HEK293 (cell line): ENCODE measurements at regions not wholly inside any gene's neighbourhood (a gene's known extent, or its start where the extent isn't known, plus 50 kb on each side); places are given as distances from the start of the nearest gene placed in this dataset.

Source experiments
- CTCF ChIA-PET: fragments of 350-600 bp; formaldehyde crosslinking; extraction: SDS; loops from one replicate; lab custom pipeline; 2021; ENCODE audit warnings: antibody characterized with exemption; lab: Yijun Ruan, JAX
- POLR2A ChIA-PET: fragments of 300-600 bp; formaldehyde crosslinking; extraction: SDS; loops from one replicate; lab custom pipeline; 2020; ENCODE audit warnings: antibody characterized with exemption, inconsistent platforms; lab: Yijun Ruan, JAX
- H3K27ac ChIP-seq: fragments of 200-500 bp; sonication (Bioruptor generic); 2 replicates; pipeline ENCODE4 v1.5.1; 2014; ENCODE audit warnings: low read depth, low read length, control low read depth, inconsistent platforms; ENCODE audit errors: extremely low read depth
- H3K36me3 ChIP-seq, 2 experiments: fragments of 200-500 bp in 1 of 2; sonication (Bioruptor generic) in 1 of 2; 1 replicate in 1 of 2; 2 replicates in 1 of 2; pipeline ENCODE4 v1.5.1; 2014 to 2017; ENCODE audit warnings: inconsistent platforms in 2 of 2, low read length in 2 of 2; ENCODE audit not compliant: control insufficient read depth in 2 of 2, insufficient read depth in 1 of 2
- H3K4me1 ChIP-seq: fragments of 200-500 bp; sonication (Bioruptor generic); 2 replicates; pipeline ENCODE4 v1.5.1; 2014; ENCODE audit warnings: mild to moderate bottlenecking, low read length, inconsistent platforms; ENCODE audit not compliant: control insufficient read depth, insufficient read depth
- H3K4me3 ChIP-seq: 2 replicates; pipeline ENCODE4 v1.5.1; 2011; ENCODE audit warnings: low read depth, mild to moderate bottlenecking, control low read depth, low read length, moderate library complexity
- H3K9me3 ChIP-seq: fragments of 200-500 bp; sonication (Bioruptor generic); 2 replicates; pipeline ENCODE4 v1.5.1; 2014; ENCODE audit warnings: low read depth, low read length, inconsistent platforms; ENCODE audit not compliant: control insufficient read depth, insufficient read depth
- GFI1B ChIP-seq: fragments of 450-650 bp; formaldehyde crosslinking; IDR thresholded peaks from 2 replicates; pipeline ENCODE4 v1.5.1; 2016; ENCODE audit warnings: missing biosample characterization, missing genetic modification characterization
- GLI2 ChIP-seq: fragments of 450-650 bp; formaldehyde crosslinking; IDR thresholded peaks from 2 replicates; pipeline ENCODE4; 2017; ENCODE audit warnings: missing biosample characterization, missing genetic modification characterization, low read depth, borderline replicate concordance
- HOXC10 ChIP-seq: sonication (generic); formaldehyde crosslinking; IDR thresholded peaks from 2 replicates; pipeline ENCODE4 v1.8.1; 2023; ENCODE audit warnings: mild to moderate bottlenecking, missing genetic modification reagents
- HOXD13 ChIP-seq: sonication (generic); formaldehyde crosslinking; IDR thresholded peaks from 2 replicates; pipeline ENCODE4 v1.8.0; 2022; ENCODE audit warnings: missing genetic modification reagents, borderline replicate concordance
- SETDB1 ChIP-seq: IDR thresholded peaks from one replicate; pipeline ENCODE4 v1.6.1; 2017; ENCODE audit warnings: mild to moderate bottlenecking, low read length, moderate library complexity, mixed read lengths; ENCODE audit not compliant: insufficient read length
- TRIM28 ChIP-seq: IDR thresholded peaks from 2 replicates; pipeline ENCODE4 v1.6.1; 2011; ENCODE audit warnings: low read length, control low read depth, borderline replicate concordance
- WT1 ChIP-seq: fragments of 450-650 bp; formaldehyde crosslinking; IDR thresholded peaks from 2 replicates; pipeline ENCODE4 v1.5.1; 2016; ENCODE audit warnings: missing biosample characterization, missing genetic modification characterization
- ZBTB1 ChIP-seq: fragments of 450-650 bp; formaldehyde crosslinking; IDR thresholded peaks from 2 replicates; pipeline ENCODE4 v1.5.1; 2016; ENCODE audit warnings: missing biosample characterization, missing genetic modification characterization
- ZNF121 ChIP-seq: fragments of 450-650 bp; formaldehyde crosslinking; IDR thresholded peaks from 2 replicates; pipeline ENCODE4 v1.5.1; 2016; ENCODE audit warnings: missing biosample characterization, missing genetic modification characterization
- ZNF132 ChIP-seq: fragments of 450-650 bp; formaldehyde crosslinking; IDR thresholded peaks from 2 replicates; pipeline ENCODE4 v1.5.1; 2017; ENCODE audit warnings: missing biosample characterization, missing genetic modification characterization, borderline replicate concordance
- ZNF140 ChIP-seq: fragments of 450-650 bp; formaldehyde crosslinking; IDR thresholded peaks from 2 replicates; pipeline ENCODE4 v1.5.1; 2016; ENCODE audit warnings: missing biosample characterization, missing genetic modification characterization
- ZNF146 ChIP-seq: fragments of 450-650 bp; formaldehyde crosslinking; IDR thresholded peaks from 2 replicates; pipeline ENCODE4 v1.5.1; 2016; ENCODE audit warnings: missing biosample characterization, missing genetic modification characterization
- ZNF157 ChIP-seq: fragments of 450-650 bp; formaldehyde crosslinking; IDR thresholded peaks from 2 replicates; pipeline ENCODE4 v1.5.1; 2016; ENCODE audit warnings: missing biosample characterization, missing genetic modification characterization
- ZNF211 ChIP-seq: fragments of 450-650 bp; formaldehyde crosslinking; IDR thresholded peaks from 2 replicates; pipeline ENCODE4 v1.5.1; 2016; ENCODE audit warnings: low read depth, missing biosample characterization, missing genetic modification characterization
- ZNF221 ChIP-seq: fragments of 450-650 bp; formaldehyde crosslinking; IDR thresholded peaks from 2 replicates; pipeline ENCODE4 v1.5.1; 2017; ENCODE audit warnings: missing biosample characterization, missing genetic modification characterization, borderline replicate concordance
- ZNF239 ChIP-seq: fragments of 450-650 bp; formaldehyde crosslinking; IDR thresholded peaks from 2 replicates; pipeline ENCODE4 v1.5.1; 2016; ENCODE audit warnings: missing biosample characterization, missing genetic modification characterization
- ZNF248 ChIP-seq: fragments of 450-650 bp; formaldehyde crosslinking; IDR thresholded peaks from 2 replicates; pipeline ENCODE4 v1.5.1; 2017; ENCODE audit warnings: missing biosample characterization, missing genetic modification characterization
- ZNF324 ChIP-seq: fragments of 450-650 bp; formaldehyde crosslinking; IDR thresholded peaks from 2 replicates; pipeline ENCODE4 v1.5.1; 2016; ENCODE audit warnings: missing biosample characterization, missing genetic modification characterization
- ZNF335 ChIP-seq: fragments of 450-650 bp; formaldehyde crosslinking; conservative IDR thresholded peaks from 2 replicates; pipeline ENCODE4 v1.5.1; 2016; ENCODE audit warnings: missing biosample characterization, missing genetic modification characterization
- ZNF391 ChIP-seq: fragments of 450-650 bp; formaldehyde crosslinking; IDR thresholded peaks from 2 replicates; pipeline ENCODE4 v1.5.1; 2016; ENCODE audit warnings: low read depth, missing biosample characterization, missing genetic modification characterization, borderline replicate concordance
- ZNF48 ChIP-seq: fragments of 450-650 bp; formaldehyde crosslinking; IDR thresholded peaks from 2 replicates; pipeline ENCODE4 v1.5.1; 2016; ENCODE audit warnings: missing biosample characterization, missing genetic modification characterization
- ZNF501 ChIP-seq: fragments of 450-650 bp; formaldehyde crosslinking; IDR thresholded peaks from 2 replicates; pipeline ENCODE4 v1.5.1; 2016; ENCODE audit warnings: missing biosample characterization, missing genetic modification characterization
- ZNF521 ChIP-seq: fragments of 450-650 bp; formaldehyde crosslinking; IDR thresholded peaks from 2 replicates; pipeline ENCODE4 v1.5.1; 2017; ENCODE audit warnings: missing biosample characterization, mild to moderate bottlenecking, missing genetic modification characterization
- ZNF544 ChIP-seq: fragments of 450-650 bp; formaldehyde crosslinking; IDR thresholded peaks from 2 replicates; pipeline ENCODE4 v1.5.0; 2017; ENCODE audit warnings: missing biosample characterization, missing genetic modification characterization
- ZNF585B ChIP-seq: fragments of 450-650 bp; formaldehyde crosslinking; IDR thresholded peaks from 2 replicates; pipeline ENCODE4 v1.5.1; 2016; ENCODE audit warnings: missing biosample characterization, missing genetic modification characterization
- ZNF596 ChIP-seq: fragments of 450-650 bp; IDR thresholded peaks from 2 replicates; pipeline ENCODE4 v1.5.0; 2018; ENCODE audit warnings: missing biosample characterization, mild to moderate bottlenecking, missing genetic modification characterization, moderate library complexity
- ZNF670 ChIP-seq: fragments of 450-650 bp; formaldehyde crosslinking; IDR thresholded peaks from 2 replicates; pipeline ENCODE4 v1.5.1; 2016; ENCODE audit warnings: missing biosample characterization, missing genetic modification characterization, low read depth
- ZXDB ChIP-seq: fragments of 450-650 bp; formaldehyde crosslinking; IDR thresholded peaks from 2 replicates; pipeline ENCODE4 v1.5.1; 2016; ENCODE audit warnings: missing biosample characterization, missing genetic modification characterization
- TF ChIP-seq, protein P1 (sequence below): fragments of 450-650 bp; formaldehyde crosslinking; IDR thresholded peaks from 2 replicates; pipeline ENCODE4 v1.5.1; 2016; ENCODE audit warnings: missing biosample characterization, missing genetic modification characterization
- TF ChIP-seq, protein P2 (sequence below): fragments of 450-650 bp; formaldehyde crosslinking; IDR thresholded peaks from 2 replicates; pipeline ENCODE4 v1.5.1; 2017; ENCODE audit warnings: missing biosample characterization, missing genetic modification characterization
- TF ChIP-seq, protein P3 (sequence below): fragments of 450-650 bp; formaldehyde crosslinking; IDR thresholded peaks from 2 replicates; pipeline ENCODE4 v1.5.1; 2016; ENCODE audit warnings: missing biosample characterization, missing genetic modification characterization
- TF ChIP-seq, protein P4 (sequence below): fragments of 450-650 bp; formaldehyde crosslinking; IDR thresholded peaks from 2 replicates; pipeline ENCODE4 v1.5.1; 2017; ENCODE audit warnings: missing biosample characterization, missing genetic modification characterization
- TF ChIP-seq, protein P5 (sequence below): fragments of 450-650 bp; IDR thresholded peaks from 2 replicates; pipeline ENCODE4 v1.5.1; 2018; ENCODE audit warnings: missing biosample characterization, missing genetic modification characterization

DNA sequence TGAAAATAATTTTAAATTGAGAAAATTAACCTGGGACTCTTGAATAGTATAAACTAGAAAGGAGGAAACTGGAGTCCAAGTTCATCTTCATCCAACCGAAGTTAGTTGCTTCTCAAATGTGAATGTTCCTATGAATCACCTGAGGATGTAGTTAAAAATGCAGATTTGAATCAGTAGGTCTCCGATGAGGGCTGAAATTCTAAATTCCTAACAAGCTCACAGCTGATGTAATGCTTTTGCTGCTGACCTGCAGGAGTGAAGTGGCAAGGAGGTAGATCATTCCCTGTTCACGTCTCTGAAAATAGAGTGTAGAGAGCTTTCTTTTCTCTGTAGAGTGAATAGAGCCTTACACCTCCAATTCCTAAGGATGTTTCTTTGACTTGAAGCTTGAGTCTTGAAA is 685.5 kb downstream of the CPS1 start (continued):
- TF ChIP-seq, protein P1, sequence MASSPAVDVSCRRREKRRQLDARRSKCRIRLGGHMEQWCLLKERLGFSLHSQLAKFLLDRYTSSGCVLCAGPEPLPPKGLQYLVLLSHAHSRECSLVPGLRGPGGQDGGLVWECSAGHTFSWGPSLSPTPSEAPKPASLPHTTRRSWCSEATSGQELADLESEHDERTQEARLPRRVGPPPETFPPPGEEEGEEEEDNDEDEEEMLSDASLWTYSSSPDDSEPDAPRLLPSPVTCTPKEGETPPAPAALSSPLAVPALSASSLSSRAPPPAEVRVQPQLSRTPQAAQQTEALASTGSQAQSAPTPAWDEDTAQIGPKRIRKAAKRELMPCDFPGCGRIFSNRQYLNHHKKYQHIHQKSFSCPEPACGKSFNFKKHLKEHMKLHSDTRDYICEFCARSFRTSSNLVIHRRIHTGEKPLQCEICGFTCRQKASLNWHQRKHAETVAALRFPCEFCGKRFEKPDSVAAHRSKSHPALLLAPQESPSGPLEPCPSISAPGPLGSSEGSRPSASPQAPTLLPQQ (tag by site-specific recombination): no peak
- TF ChIP-seq, protein P2, sequence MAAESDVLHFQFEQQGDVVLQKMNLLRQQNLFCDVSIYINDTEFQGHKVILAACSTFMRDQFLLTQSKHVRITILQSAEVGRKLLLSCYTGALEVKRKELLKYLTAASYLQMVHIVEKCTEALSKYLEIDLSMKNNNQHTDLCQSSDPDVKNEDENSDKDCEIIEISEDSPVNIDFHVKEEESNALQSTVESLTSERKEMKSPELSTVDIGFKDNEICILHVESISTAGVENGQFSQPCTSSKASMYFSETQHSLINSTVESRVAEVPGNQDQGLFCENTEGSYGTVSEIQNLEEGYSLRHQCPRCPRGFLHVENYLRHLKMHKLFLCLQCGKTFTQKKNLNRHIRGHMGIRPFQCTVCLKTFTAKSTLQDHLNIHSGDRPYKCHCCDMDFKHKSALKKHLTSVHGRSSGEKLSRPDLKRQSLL (tag by site-specific recombination): no peak
- no peak for TF ChIP-seq ZNF121 (tag by site-specific recombination)
- no peak for TF ChIP-seq ZNF324
- TF ChIP-seq ZNF221: no peak
- TF ChIP-seq ZNF585B: no peak
- TF ChIP-seq HOXC10 (CRISPR knock-in tag): no peak
- no peak for TF ChIP-seq ZNF211 (tag by site-specific recombination)
- no peak for TF ChIP-seq ZNF157 (tag by site-specific recombination)
- TF ChIP-seq ZNF146: no peak
- TF ChIP-seq WT1 (tag by site-specific recombination): no peak
- no peak for TF ChIP-seq ZNF521 (tag by site-specific recombination)
- TF ChIP-seq ZNF335: no peak
- TF ChIP-seq ZNF48: no peak
- TF ChIP-seq ZNF140 (tag by site-specific recombination): no peak
- TF ChIP-seq, all 188 proteins: peak for 0

DNA sequence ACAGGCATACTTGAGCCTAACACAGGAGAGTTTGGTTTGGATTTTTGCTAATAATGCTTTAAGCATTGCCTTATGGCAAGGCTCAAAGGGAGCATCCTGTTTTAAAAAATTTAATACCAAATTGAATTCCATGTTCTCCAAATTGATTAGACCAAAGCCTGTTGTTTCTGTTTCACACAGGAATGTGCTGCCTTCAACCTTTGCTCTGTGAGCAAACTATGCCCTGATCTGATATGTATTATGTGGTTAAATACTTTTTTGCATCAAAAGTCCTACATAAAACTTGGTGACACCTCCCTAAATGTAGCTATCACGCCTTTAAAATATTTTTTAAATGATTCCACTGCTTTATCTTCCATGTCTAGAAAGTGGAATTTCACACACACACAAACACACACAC is 691.4 kb downstream of the CPS1 start:
- TF ChIP-seq, protein P3, sequence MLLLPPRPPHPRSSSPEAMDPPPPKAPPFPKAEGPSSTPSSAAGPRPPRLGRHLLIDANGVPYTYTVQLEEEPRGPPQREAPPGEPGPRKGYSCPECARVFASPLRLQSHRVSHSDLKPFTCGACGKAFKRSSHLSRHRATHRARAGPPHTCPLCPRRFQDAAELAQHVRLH (tag by site-specific recombination): no peak
- TF ChIP-seq ZNF132 (tag by site-specific recombination) (no peak), TRIM28 (no peak), ZNF596 (tag by site-specific recombination) (no peak), ZNF544 (tag by site-specific recombination) (no peak), ZNF670 (tag by site-specific recombination) (no peak), GLI2 (no peak), ZNF501 (no peak), SETDB1 (no peak)
- TF ChIP-seq, protein P4, sequence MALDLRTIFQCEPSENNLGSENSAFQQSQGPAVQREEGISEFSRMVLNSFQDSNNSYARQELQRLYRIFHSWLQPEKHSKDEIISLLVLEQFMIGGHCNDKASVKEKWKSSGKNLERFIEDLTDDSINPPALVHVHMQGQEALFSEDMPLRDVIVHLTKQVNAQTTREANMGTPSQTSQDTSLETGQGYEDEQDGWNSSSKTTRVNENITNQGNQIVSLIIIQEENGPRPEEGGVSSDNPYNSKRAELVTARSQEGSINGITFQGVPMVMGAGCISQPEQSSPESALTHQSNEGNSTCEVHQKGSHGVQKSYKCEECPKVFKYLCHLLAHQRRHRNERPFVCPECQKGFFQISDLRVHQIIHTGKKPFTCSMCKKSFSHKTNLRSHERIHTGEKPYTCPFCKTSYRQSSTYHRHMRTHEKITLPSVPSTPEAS (tag by site-specific recombination): no peak
- H3K36me3 ChIP-seq: no peaks in the 10 kb centered on the region
- CTCF ChIA-PET: no interaction called here
- no peaks in the 10 kb centered on the region for H3K9me3 ChIP-seq
- POLR2A ChIA-PET: no interaction called here
- no peaks in the 10 kb centered on the region for H3K4me1 ChIP-seq
- H3K27ac ChIP-seq: no peak overlapping the region
- H3K4me3 ChIP-seq: no peak overlapping the region

DNA sequence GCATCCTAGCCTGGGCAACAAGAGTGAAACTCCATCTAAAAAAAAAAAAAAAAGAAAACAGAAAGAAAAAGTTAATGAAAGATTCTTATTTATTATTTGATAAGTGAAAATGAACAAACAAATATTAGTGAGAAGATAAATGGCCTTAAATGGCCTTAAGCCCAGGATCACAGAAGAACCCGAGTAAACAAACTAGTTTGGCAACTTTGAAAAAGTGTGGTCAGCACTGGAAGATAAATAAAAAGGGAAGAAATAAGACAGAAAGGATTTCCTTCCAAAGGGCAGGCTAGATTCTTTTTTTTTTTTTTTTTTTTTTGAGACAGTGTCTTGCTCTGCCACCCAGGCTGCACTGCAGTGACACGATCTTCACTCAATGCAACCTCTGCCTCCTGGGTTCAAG is 692.4 kb downstream of the CPS1 start:
- H3K27ac ChIP-seq: no peak overlapping the region
- TF ChIP-seq ZXDB: no peak
- no peak for TF ChIP-seq GFI1B (tag by site-specific recombination)
- TF ChIP-seq HOXD13 (CRISPR knock-in tag): no peak
- TF ChIP-seq ZNF132 (tag by site-specific recombination): no peak
- TF ChIP-seq ZBTB1: no peak
- no peak for TF ChIP-seq ZNF239 (tag by site-specific recombination)
- no peak for TF ChIP-seq ZNF391 (tag by site-specific recombination)
- TF ChIP-seq, protein P5, sequence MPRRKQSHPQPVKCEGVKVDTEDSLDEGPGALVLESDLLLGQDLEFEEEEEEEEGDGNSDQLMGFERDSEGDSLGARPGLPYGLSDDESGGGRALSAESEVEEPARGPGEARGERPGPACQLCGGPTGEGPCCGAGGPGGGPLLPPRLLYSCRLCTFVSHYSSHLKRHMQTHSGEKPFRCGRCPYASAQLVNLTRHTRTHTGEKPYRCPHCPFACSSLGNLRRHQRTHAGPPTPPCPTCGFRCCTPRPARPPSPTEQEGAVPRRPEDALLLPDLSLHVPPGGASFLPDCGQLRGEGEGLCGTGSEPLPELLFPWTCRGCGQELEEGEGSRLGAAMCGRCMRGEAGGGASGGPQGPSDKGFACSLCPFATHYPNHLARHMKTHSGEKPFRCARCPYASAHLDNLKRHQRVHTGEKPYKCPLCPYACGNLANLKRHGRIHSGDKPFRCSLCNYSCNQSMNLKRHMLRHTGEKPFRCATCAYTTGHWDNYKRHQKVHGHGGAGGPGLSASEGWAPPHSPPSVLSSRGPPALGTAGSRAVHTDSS: no peak
- TF ChIP-seq ZNF248: no peak

More for the DNA sequence above, 692.4 kb downstream of the CPS1 start:
- ChIA-PET CTCF (no interaction called here), POLR2A (no interaction called here)
- H3K36me3 ChIP-seq: no peaks in the 10 kb centered on the region
- no peaks in the 10 kb centered on the region for H3K9me3 ChIP-seq
- no peak overlapping the region for H3K4me3 ChIP-seq
- no peaks in the 10 kb centered on the region for H3K4me1 ChIP-seq
